AG09309 (cell line): ENCODE measurements at regions not wholly inside any gene's neighbourhood (a gene's known extent, or its start where the extent isn't known, plus 50 kb on each side); places are given as distances from the start of the nearest gene placed in this dataset.

Source experiments
- DNase-seq: peaks from one replicate; pipeline ENCODE4 v3.0.0-alpha.2; 2010; ENCODE audit warnings: low read depth
- H3K4me3 ChIP-seq: 2 replicates; pipeline ENCODE4 v1.5.1; 2011; ENCODE audit warnings: mild to moderate bottlenecking, low read depth, low read length, moderate library complexity; ENCODE audit not compliant: control insufficient read depth
- CTCF ChIP-seq: IDR thresholded peaks from 2 replicates; pipeline ENCODE4 v1.5.1; 2011; ENCODE audit warnings: mild to moderate bottlenecking, low read depth, low read length, inconsistent platforms; ENCODE audit not compliant: insufficient read depth, control insufficient read depth; ENCODE audit errors: missing control alignments

GRCh38 chr5:58087905-58088304, 372.0 kb downstream of the PLK2 start:
- TF ChIP-seq CTCF, result no peak
- no peak for DNase-seq
- no peak overlapping the region for H3K4me3 ChIP-seq

DNA sequence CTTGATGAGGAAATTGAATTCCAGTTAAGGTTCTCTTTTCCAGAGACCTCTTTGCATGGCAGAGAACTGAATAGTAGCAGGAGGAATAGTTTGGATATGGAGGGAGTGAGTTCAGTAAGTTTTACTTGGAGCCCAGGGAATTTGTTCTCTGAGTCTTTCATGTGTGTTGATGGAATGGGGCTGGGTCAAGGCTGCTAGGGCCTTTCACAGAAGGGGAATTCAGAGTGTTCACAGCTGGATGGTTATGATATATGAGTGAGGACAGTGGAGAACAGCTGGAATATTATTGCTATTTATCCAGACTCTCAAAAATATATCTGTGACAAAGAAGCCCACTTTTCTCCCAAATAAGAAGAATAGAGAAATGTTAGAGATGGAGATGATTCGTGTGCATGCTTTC, 372.8 kb downstream of the PLK2 start:
- TF ChIP-seq CTCF, result no peak
- no peak overlapping the region for H3K4me3 ChIP-seq
- no peak for DNase-seq

GRCh38 chr5:58085800-58086199, 374.1 kb downstream of the PLK2 start:
- TF ChIP-seq CTCF, result no peak
- DNase-seq, result no peak

DNA sequence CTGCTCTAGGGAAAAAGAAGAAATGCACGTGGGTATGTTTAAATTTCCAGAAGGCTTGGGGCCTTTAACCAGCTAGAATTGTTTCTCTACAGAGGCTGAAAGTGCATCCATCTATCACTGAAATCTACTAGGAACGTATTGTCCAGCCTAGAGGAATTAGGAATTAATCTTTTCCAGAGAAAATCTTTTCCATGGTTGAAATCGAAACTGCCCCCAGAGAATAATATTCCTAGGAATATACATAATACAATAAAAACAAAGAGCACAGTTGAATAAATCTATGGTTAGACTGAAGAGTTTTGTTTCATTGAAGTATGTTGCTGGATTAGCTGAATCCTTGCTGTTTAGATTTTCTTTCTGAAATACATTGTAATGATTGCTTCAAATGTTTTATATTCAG, 378.5 kb downstream of the PLK2 start:
- DNase-seq, result no peak
- no peak overlapping the region for H3K4me3 ChIP-seq
- no peak for TF ChIP-seq CTCF

More at GRCh38 chr5:58085800-58086199, 374.1 kb downstream of the PLK2 start:
- H3K4me3 ChIP-seq, result no peak overlapping the region

GRCh38 chr5:58080573-58080972, 379.3 kb downstream of the PLK2 start:
- DNase-seq, result no peak
- no peak overlapping the region for H3K4me3 ChIP-seq
- no peak for TF ChIP-seq CTCF

DNA sequence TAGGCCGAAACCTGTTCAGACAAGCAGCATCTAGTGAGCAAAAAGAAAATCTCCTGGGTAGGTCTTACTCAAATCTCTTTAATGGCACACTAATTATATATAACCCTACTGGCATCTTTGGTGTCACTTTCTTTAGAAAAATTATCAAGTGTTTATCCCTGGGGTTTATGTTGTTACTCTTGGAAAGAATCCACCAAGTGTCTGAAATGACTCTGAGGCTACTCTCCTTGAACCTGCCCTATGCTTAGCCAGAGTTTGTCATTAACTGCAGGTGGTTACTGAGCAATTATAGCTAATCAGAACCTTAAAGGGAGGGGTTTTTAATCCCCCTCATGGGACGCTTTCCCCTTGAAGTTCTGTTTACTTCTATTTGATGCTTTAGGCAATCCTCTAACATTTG, 381.9 kb downstream of the PLK2 start:
- no peak for TF ChIP-seq CTCF
- DNase-seq, result no peak
- no peak overlapping the region for H3K4me3 ChIP-seq

- H3K4me3 ChIP-seq, result no peak overlapping the region
- no peak for DNase-seq
- no peak for TF ChIP-seq CTCF
Measured at GRCh38 chr5:58077416-58077815, 382.5 kb downstream of the PLK2 start.
